ENCODE measurements at regions not wholly inside any gene's neighbourhood (a gene's known extent, or its start where the extent isn't known, plus 50 kb on each side); places are given as distances from the start of the nearest gene placed in this dataset.

DNA sequence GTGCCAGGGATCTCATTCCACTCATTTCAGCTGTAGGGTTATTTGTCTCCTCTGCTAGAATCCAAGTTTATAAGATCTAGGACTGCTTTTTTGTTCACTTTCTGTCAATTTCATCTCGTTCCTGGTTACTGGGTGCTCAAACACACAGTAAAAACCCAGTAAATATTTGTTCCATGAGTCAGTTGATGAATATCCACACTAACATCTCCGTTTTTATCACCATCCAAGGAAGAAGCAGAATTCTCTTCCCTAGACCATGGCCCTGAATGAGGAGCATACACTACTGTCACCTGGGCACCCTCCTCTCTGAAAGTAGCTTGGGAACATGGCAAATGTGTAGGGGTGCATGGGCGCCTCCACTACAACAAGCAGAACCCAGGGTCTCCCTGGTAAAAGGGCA is 390.8 kb downstream of the FOXO1 start:
- TF ChIP-seq CTCF (IDR thresholded peaks at IDR 0.05; ENCODE audit: poor library complexity) (no peak), EZH2 (IDR thresholded peaks at IDR 0.05; ENCODE audit: borderline replicate concordance) (no peak), EZH2phosphoT487 (IDR thresholded peaks at IDR 0.05; ENCODE audit: low read depth, severe bottlenecking, unreplicated experiment) (no peak)
